Mammary epithelial cell (primary cell): ENCODE measurements at regions not wholly inside any gene's neighbourhood (a gene's known extent, or its start where the extent isn't known, plus 50 kb on each side); places are given as distances from the start of the nearest gene placed in this dataset.

Experiments
- CTCF ChIP-seq, 2 donors: IDR thresholded peaks in 1 of 2; conservative IDR thresholded peaks in 1 of 2; 2 replicates each; pipeline ENCODE4 v1.5.1; 2011 to 2012; ENCODE audit warnings: inconsistent platforms in 2 of 2, low read length in 2 of 2, mild to moderate bottlenecking in 2 of 2, control low read depth in 1 of 2, low read depth in 1 of 2; ENCODE audit not compliant: insufficient read depth in 1 of 2; ENCODE audit errors: extremely low read depth in 1 of 2
- EZH2 ChIP-seq: IDR thresholded peaks from 2 replicates; pipeline ENCODE4 v1.6.1; 2012; ENCODE audit warnings: low read length, inconsistent platforms, borderline replicate concordance

- TF ChIP-seq CTCF (conservative IDR thresholded peaks at IDR 0.05 in 1 of 2, IDR thresholded peaks at IDR 0.05 in 1 of 2; ENCODE audit: extremely low read depth in 1 of 2, insufficient read depth in 1 of 2, low read depth in 1 of 2, low read length in 2 of 2) (no peak), EZH2 (no peak)
Measured at GRCh38 chr12:124440031-124440626, 127.3 kb downstream of the NCOR2 start.
